ENCODE measurements at regions not wholly inside any gene's neighbourhood (a gene's known extent, or its start where the extent isn't known, plus 50 kb on each side); places are given as distances from the start of the nearest gene placed in this dataset.

DNA sequence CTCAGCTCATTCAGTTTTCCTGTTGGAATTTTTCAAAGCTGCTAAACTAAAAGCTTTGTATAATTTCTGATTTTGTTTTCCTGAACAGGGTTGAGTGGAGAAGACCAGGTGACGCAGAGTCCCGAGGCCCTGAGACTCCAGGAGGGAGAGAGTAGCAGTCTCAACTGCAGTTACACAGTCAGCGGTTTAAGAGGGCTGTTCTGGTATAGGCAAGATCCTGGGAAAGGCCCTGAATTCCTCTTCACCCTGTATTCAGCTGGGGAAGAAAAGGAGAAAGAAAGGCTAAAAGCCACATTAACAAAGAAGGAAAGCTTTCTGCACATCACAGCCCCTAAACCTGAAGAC lies 367.1 kb upstream of the OR4E1 start:
- ATAC-seq (no peak), DNase-seq (ENCODE audit: low read depth, low spot score) (no peak)
- Histone ChIP-seq H3K27me3 (ENCODE audit: control insufficient read depth, insufficient read depth, low read length) (peaks cover 2% of the 10 kb centered on the region), H3K36me3 (ENCODE audit: control insufficient read depth, insufficient read depth, low read length) (no peaks in the 10 kb centered on the region), H3K9me3 (ENCODE audit: control insufficient read depth, insufficient read depth, low read depth, low read length) (no peaks in the 10 kb centered on the region), H3K4me3 (ENCODE audit: low read depth in 2 of 2, low read length in 2 of 2) (no peak overlapping the region), H3K4me1 (ENCODE audit: control insufficient read depth, insufficient read depth, low read length) (no peaks in the 10 kb centered on the region), H3K27ac (ENCODE audit: low read length) (no peak overlapping the region)
- intact Hi-C loops (cut with micrococcal nuclease; ENCODE audit: unreplicated experiment) (no loop called here), in situ Hi-C loops (cut with HindIII; ENCODE audit: low pct_unique_long_range_greater_than_20kb, low sequenced_read_pairs) (no loop called here)
- BruUV-seq (replicated peaks), result no TSS peak
- TF ChIP-seq POLR2AphosphoS5 (IDR thresholded peaks at IDR 0.05; ENCODE audit: low read depth, low read length), result no peak
- TF ChIP-seq SIN3A (IDR thresholded peaks at IDR 0.05; ENCODE audit: borderline replicate concordance, insufficient read depth, low read depth, low read length), result no peak
- TF ChIP-seq, protein P1, sequence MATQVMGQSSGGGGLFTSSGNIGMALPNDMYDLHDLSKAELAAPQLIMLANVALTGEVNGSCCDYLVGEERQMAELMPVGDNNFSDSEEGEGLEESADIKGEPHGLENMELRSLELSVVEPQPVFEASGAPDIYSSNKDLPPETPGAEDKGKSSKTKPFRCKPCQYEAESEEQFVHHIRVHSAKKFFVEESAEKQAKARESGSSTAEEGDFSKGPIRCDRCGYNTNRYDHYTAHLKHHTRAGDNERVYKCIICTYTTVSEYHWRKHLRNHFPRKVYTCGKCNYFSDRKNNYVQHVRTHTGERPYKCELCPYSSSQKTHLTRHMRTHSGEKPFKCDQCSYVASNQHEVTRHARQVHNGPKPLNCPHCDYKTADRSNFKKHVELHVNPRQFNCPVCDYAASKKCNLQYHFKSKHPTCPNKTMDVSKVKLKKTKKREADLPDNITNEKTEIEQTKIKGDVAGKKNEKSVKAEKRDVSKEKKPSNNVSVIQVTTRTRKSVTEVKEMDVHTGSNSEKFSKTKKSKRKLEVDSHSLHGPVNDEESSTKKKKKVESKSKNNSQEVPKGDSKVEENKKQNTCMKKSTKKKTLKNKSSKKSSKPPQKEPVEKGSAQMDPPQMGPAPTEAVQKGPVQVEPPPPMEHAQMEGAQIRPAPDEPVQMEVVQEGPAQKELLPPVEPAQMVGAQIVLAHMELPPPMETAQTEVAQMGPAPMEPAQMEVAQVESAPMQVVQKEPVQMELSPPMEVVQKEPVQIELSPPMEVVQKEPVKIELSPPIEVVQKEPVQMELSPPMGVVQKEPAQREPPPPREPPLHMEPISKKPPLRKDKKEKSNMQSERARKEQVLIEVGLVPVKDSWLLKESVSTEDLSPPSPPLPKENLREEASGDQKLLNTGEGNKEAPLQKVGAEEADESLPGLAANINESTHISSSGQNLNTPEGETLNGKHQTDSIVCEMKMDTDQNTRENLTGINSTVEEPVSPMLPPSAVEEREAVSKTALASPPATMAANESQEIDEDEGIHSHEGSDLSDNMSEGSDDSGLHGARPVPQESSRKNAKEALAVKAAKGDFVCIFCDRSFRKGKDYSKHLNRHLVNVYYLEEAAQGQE (IDR thresholded peaks at IDR 0.05; ENCODE audit: insufficient read depth in 1 of 2, low read depth in 2 of 2, low read length in 1 of 2), result no peak
- TF ChIP-seq, protein P2, sequence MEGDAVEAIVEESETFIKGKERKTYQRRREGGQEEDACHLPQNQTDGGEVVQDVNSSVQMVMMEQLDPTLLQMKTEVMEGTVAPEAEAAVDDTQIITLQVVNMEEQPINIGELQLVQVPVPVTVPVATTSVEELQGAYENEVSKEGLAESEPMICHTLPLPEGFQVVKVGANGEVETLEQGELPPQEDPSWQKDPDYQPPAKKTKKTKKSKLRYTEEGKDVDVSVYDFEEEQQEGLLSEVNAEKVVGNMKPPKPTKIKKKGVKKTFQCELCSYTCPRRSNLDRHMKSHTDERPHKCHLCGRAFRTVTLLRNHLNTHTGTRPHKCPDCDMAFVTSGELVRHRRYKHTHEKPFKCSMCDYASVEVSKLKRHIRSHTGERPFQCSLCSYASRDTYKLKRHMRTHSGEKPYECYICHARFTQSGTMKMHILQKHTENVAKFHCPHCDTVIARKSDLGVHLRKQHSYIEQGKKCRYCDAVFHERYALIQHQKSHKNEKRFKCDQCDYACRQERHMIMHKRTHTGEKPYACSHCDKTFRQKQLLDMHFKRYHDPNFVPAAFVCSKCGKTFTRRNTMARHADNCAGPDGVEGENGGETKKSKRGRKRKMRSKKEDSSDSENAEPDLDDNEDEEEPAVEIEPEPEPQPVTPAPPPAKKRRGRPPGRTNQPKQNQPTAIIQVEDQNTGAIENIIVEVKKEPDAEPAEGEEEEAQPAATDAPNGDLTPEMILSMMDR (IDR thresholded peaks at IDR 0.05), result no peak
- no peak for TF ChIP-seq TCF7L2 (IDR thresholded peaks at IDR 0.05; ENCODE audit: low read depth, low read length)
- ChIA-PET CTCF (interaction anchor here (1.3 to 1.5 kb wide), 2 partner anchors 13 to 43 kb away, joined by 3 to 5 read pairs; no protein-coding TSS in a partner anchor), POLR2A (no interaction called here)

GRCh38 chr14:22039938-22040780 lies 366.5 kb upstream of the OR4E1 start:
- ChIA-PET CTCF (interaction anchor here (1.3 to 1.5 kb wide), 2 partner anchors 13 to 43 kb away, joined by 3 to 5 read pairs; no protein-coding TSS in a partner anchor), POLR2A (no interaction called here)
- H3K4me3 ChIP-seq (ENCODE audit: low read depth in 2 of 2, low read length in 2 of 2), result no peak overlapping the region
- no peaks in the 10 kb centered on the region for H3K36me3 ChIP-seq (ENCODE audit: control insufficient read depth, insufficient read depth, low read length)
- DNase-seq (ENCODE audit: low read depth, low spot score) (no peak), ATAC-seq (no peak)
- BruUV-seq (replicated peaks), result no TSS peak
- H3K27ac ChIP-seq (ENCODE audit: low read length), result no peak overlapping the region
- peaks cover 2% of the 10 kb centered on the region for H3K27me3 ChIP-seq (ENCODE audit: control insufficient read depth, insufficient read depth, low read length)
- no peaks in the 10 kb centered on the region for H3K4me1 ChIP-seq (ENCODE audit: control insufficient read depth, insufficient read depth, low read length)
- no peaks in the 10 kb centered on the region for H3K9me3 ChIP-seq (ENCODE audit: control insufficient read depth, insufficient read depth, low read depth, low read length)
- intact Hi-C loops (cut with micrococcal nuclease; ENCODE audit: unreplicated experiment) (no loop called here), in situ Hi-C loops (cut with HindIII; ENCODE audit: low pct_unique_long_range_greater_than_20kb, low sequenced_read_pairs) (no loop called here)
- TF ChIP-seq, protein P2 (IDR thresholded peaks at IDR 0.05), result peak; percentile 47; the same call in 1 of the 2 replicates
- TF ChIP-seq TCF7L2 (IDR thresholded peaks at IDR 0.05; ENCODE audit: low read depth, low read length), result no peak
